COLO668 (cell line): ENCODE measurements at regions not wholly inside any gene's neighbourhood (a gene's known extent, or its start where the extent isn't known, plus 50 kb on each side); places are given as distances from the start of the nearest gene placed in this dataset.
A peak's percentile ranks its signal among the peaks of the same experiment; 100 is the strongest.
"Not testable (repeated sequence)": the region's sequence is repeated elsewhere in the genome, so short reads cannot be mapped to it uniquely, and the experiment has no call there.

Source experiments
- DNase-seq: peaks from one replicate; lab custom pipeline; 2025; ENCODE audit not compliant: unreplicated experiment; lab: John Stamatoyannopoulos, UW

GRCh38 chr1:95752515-95753381 is 518.7 kb downstream of the RWDD3 start:
- no peak for DNase-seq

DNA sequence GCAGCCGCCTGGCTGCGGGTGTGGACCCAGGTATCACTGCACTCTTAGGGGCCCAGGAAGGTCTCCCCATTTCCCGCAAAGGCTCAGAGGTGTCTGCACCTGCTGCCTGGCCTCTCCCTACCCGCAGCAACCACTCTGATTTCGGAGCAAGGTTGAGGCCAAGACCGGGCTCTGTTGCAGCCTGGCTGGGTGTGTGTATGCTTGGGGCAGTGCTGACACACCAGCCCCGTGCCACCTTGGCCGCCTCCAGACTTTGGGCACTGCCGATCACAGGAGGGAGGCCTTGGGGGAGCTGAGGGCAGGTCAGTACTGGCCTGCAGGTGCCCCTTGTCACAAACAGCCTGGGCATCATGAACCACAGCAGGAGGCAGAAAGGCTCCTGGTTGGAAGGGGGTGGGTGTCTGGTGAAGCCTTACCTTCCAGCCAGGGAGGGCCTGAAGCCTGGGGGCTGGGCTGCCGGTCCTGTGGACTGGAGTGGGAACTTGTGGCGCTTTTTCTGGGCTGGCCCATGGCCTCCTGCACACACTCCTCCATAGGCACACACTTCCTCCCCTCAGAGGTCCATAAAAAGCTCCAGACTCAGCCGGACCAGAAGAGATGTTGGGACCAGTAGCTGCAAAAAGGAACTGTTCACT is 519.5 kb downstream of the RWDD3 start:
- DNase-seq: no peak

GRCh38 chr1:95754412-95754811 is 520.4 kb downstream of the RWDD3 start:
- DNase-seq: no peak

- DNase-seq: no peak
These were observed 532.0 kb downstream of the RWDD3 start for GRCh38 chr1:95766036-95766435.

DNA sequence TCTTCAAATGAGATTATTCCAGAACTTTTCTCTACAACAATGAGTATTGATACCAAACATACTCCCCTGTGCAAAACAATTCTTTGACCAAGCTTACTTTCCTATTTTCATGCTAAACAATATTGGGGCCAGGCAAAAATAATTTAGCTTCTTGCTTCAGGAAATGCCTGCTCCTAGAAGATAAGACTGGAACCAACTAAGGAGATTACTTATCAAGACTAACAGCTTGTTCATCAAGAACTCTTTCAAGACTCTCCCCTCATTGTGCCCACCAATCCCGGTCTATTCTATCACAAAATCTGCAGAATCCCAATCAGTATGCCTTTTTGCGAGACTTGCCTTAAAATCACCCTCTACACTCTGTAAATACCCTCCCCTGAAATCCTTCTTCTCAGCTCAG is 536.6 kb downstream of the RWDD3 start:
- DNase-seq: no peak

DNA sequence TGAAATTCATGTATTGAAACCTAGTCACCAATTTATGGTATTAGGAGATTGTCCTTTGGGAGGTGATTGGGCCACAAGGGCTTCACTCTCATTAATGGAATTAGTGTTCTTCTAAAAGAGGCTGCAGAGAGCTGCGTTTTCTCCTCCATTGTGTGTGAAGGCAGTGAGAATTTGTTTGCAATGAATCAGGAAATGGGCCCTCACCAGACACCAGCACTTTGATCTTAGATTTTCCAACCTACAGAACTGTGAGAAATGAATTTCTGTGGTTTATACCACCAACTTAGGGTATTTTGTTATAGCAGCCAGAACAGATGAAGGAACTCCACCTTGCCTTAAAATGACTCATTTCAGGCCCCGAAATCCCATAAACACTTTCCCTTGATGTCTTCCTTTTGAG is 544.2 kb downstream of the RWDD3 start:
- DNase-seq: no peak

DNA sequence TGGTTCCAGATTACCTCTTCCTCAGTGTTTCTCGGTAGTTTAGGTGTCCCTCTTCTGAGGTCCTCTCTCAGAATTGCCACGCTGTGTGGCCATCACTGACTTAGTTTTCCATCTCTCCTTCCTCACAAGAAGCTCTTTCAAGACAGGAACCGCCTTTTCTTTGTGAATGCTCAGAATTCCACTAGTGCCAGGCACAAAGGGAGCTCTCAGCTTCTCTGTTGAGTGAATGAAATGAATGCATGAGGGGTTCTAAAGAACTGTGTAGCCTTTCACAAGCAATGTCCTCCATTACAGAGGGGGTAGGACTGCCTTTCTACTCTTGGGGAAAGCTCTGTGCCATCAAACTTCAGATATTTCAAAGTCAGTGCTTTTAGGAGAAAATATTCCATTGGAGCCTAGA is 546.8 kb downstream of the RWDD3 start:
- DNase-seq: no peak

DNA sequence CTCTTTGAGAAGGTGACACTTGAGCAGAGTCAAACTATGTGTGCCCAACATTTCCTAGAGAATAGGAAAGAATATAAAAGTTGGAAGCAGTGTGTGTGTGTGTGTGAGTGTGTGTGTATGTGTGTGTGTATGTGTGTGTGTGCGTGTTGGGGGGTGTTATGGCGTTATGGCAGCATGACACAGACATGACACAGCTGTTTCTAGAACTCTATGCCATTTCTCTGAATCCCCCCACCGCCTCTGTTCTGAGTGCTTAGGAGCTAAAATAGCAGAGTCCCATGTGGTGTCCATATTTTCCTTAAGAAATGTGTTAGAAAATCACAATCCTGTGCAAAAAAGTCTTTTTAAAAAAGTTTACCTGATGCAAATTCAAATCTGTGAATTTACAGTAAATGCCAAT is 556.1 kb downstream of the RWDD3 start:
- DNase-seq: no peak

DNA sequence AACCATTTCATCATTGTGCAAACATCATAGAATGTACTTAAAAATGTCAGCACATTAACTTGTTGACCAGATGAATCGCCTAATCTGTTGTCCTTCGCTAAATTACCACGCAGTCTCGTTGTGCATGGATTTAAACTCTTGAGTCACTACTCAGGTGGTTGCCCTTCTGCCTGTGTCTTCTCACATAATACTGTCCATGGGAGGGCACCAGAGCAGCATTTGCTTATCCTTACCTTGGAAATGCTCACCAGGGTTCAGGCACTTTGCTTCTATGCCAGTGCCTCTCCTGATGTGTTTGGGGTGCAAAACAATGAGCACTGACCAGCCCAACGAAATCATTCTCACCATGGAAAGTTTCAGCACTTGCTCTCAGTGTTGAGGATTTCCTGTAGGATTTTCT is 559.9 kb downstream of the RWDD3 start:
- DNase-seq: peak; percentile 50

- not testable (repeated sequence) for DNase-seq
These were observed 563.8 kb downstream of the RWDD3 start for GRCh38 chr1:95797761-95798160.

- no peak for DNase-seq
These were observed 572.2 kb downstream of the RWDD3 start for GRCh38 chr1:95806171-95806570.

- no peak for DNase-seq
These were observed 575.4 kb downstream of the RWDD3 start for GRCh38 chr1:95809391-95809790.

- DNase-seq: no peak
These were observed 581.5 kb downstream of the RWDD3 start for GRCh38 chr1:95815511-95815910.

DNA sequence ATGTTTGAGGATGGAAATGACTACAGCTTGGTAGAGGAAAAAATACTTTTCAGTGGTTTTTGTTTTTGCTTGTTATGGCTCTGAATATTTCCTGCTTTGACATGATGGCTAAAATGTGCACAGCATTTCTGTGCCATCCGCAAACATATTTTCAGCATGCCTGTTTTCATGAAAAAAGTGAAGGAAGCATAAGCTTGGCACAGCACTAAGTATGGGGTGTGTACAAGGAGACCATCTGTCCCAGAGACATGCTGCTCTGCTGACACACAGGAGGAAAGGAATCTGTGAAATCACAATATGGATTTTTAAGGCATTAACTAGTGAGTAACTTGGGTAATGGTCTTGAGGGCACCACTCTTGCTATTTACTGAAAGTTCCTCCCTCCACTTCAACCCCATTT is 595.5 kb downstream of the RWDD3 start:
- no peak for DNase-seq

GRCh38 chr1:95832370-95832769 is 598.4 kb downstream of the RWDD3 start:
- DNase-seq: no peak

GRCh38 chr1:95849439-95849838 is 615.4 kb downstream of the RWDD3 start:
- DNase-seq: no peak

- no peak for DNase-seq
These were observed 616.2 kb downstream of the RWDD3 start for GRCh38 chr1:95850165-95850649.

- DNase-seq: no peak
These were observed 616.8 kb downstream of the RWDD3 start for GRCh38 chr1:95850763-95851162.

DNA sequence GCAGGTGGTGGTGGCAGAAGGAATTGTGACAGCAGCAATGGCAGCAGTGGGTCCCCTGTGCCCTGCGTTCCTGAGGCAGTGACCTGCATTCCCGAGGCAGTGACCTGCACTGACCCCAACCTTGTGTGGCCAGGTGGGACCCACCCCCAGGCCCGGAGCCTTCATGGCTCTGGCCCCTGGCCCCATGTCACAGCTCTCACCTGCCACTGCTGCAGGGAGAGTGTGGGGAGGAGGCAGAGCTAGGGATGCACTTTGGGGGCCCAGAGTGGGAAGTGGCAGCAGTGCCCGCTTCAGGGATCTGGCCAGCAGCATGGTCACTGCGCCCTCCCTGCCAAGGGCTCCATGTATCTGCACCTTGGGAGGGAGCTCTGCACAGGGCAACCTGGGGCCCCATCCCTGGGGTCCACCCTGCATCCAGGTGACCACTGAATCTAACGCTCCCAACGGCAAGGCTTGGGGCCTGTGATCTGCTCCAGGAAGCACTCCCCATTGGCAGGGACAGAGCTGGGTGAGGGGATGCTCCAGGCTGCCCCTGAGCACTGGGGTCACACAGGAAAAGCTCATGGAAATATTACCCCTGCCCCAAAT is 618.6 kb downstream of the RWDD3 start:
- DNase-seq: no peak

DNA sequence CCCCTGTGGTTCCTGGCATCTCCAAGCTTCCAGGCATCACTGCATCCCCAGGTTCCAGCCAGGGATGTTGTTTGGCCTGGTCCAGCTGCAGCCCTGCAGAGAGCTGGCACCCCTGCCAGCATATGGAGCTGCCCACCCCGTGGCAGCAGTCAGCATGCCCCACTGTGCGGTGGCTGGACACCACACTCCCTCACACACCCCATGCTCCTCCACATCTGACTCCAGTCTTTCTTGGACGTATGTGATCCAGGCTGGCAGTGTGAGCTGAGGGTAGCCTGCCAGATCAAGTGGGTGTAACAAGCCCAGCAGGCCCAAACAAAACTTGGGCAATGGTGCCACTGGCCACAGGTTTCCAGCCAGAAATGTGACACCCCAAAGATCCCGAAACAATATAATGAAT is 620.4 kb downstream of the RWDD3 start:
- no peak for DNase-seq

DNA sequence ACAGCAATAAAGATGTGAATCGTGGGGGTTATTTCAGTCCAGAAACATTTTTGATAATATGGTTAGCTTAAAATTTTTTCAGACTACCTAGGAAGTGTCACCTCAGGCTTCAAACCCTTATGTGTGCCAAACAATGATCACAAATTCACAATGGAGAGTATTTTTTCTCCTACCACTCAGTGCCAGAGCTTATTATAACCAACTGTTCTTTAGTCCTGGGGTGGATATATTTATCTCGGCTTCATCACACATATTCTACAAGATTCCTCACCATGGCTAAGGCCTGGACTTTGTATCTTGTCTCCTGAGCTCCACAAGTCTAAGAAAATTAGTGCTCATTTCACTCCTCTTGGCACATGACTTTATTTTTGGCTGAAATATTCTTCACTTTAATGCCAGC is 629.1 kb downstream of the RWDD3 start:
- DNase-seq: no peak

DNA sequence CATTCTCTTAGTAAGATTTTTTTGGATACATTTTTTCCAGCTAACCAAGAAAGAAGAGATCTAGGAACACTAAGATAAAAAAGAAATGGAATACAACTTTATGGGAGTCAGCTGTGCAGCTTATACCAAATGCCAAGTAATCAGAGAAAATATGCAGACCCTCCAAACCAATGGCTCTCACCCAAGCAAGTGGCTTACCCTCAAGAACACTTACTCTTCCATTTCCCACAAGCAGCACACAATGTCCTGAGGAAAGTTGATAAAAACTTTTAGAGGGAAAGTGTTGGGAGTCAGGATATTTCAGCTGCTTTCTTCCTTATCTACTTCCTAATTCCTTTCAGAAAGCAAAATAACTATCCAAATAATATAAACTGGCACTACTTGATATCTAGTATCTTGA is 631.8 kb downstream of the RWDD3 start:
- no peak for DNase-seq
